Liver (tissue), 3 donors: ENCODE measurements at regions not wholly inside any gene's neighbourhood (a gene's known extent, or its start where the extent isn't known, plus 50 kb on each side); places are given as distances from the start of the nearest gene placed in this dataset.
"Not testable (repeated sequence)": the region's sequence is repeated elsewhere in the genome, so short reads cannot be mapped to it uniquely, and the experiment has no call there.

Source experiments
- EGR1 ChIP-seq, 2 donors: IDR thresholded peaks; 2 replicates each; pipeline ENCODE4 v1.6.1; 2016 to 2018; ENCODE audit warnings: antibody characterized with exemption in 2 of 2, low read depth in 2 of 2
- FOXA1 ChIP-seq: IDR thresholded peaks from 2 replicates; pipeline ENCODE4 v1.6.1; 2016; ENCODE audit warnings: antibody characterized with exemption
- GABPA ChIP-seq, 2 donors: IDR thresholded peaks in 1 of 2; conservative IDR thresholded peaks in 1 of 2; 2 replicates each; pipeline ENCODE4 v1.6.1; 2016; ENCODE audit warnings: antibody characterized with exemption in 2 of 2, mild to moderate bottlenecking in 1 of 2, moderate library complexity in 1 of 2
- JUND ChIP-seq, 2 donors: IDR thresholded peaks; 2 replicates each; pipeline ENCODE4 v1.6.1; 2016; ENCODE audit warnings: antibody characterized with exemption in 2 of 2
- RAD21 ChIP-seq, 2 donors: IDR thresholded peaks; 2 replicates each; pipeline ENCODE4 v1.6.1; 2016; ENCODE audit warnings: antibody characterized with exemption in 2 of 2, mild to moderate bottlenecking in 2 of 2
- SP1 ChIP-seq: IDR thresholded peaks from 2 replicates; pipeline ENCODE4 v1.6.1; 2018; ENCODE audit warnings: antibody characterized with exemption, mild to moderate bottlenecking
- TAF1 ChIP-seq: conservative IDR thresholded peaks from 2 replicates; pipeline ENCODE4 v1.6.1; 2016; ENCODE audit warnings: antibody characterized with exemption, mild to moderate bottlenecking
- YY1 ChIP-seq: IDR thresholded peaks from 2 replicates; pipeline ENCODE4 v1.6.1; 2016; ENCODE audit warnings: antibody characterized with exemption, mild to moderate bottlenecking
- TF ChIP-seq, protein P1 (sequence below): fragments of 150-350 bp; IDR thresholded peaks from 2 replicates; pipeline ENCODE4 v1.5.1; 2017; ENCODE audit warnings: improper control_type of control experiment, low read depth, low read length; ENCODE audit not compliant: missing input control
- TF ChIP-seq, protein P2 (sequence below): IDR thresholded peaks from 2 replicates; pipeline ENCODE4 v1.6.1; 2016; ENCODE audit warnings: antibody characterized with exemption
- TF ChIP-seq, protein P3 (sequence below): IDR thresholded peaks from 2 replicates; pipeline ENCODE4 v1.6.1; 2016; ENCODE audit warnings: antibody characterized with exemption
- TF ChIP-seq, protein P4 (sequence below): IDR thresholded peaks from 2 replicates; pipeline ENCODE4 v1.6.1; 2016; ENCODE audit warnings: antibody characterized with exemption
- TF ChIP-seq, protein P5 (sequence below): IDR thresholded peaks from 2 replicates; pipeline ENCODE4 v1.6.1; 2016; ENCODE audit warnings: antibody characterized with exemption, mild to moderate bottlenecking
- donor health status: healthy.
- donor health status: healthy.

DNA sequence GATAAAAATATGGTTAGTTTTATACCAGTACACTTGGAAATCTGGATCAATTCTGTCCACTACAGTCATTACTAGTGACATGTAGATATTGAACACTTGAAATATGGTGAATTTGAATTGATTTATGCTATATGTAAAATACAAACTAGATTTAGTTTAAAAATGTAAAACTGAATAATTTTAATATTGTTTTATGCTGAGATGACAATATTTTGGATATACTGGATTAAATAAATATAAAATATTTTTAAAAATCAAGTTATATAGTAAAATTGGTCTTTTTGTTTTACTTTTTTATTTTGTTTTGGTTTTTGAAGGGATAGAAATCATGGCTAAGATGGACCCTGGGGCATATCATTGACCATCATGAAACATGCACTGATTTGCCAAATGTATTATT lies 1372.8 kb upstream of the CDH18 start:
- TF ChIP-seq, protein P1, sequence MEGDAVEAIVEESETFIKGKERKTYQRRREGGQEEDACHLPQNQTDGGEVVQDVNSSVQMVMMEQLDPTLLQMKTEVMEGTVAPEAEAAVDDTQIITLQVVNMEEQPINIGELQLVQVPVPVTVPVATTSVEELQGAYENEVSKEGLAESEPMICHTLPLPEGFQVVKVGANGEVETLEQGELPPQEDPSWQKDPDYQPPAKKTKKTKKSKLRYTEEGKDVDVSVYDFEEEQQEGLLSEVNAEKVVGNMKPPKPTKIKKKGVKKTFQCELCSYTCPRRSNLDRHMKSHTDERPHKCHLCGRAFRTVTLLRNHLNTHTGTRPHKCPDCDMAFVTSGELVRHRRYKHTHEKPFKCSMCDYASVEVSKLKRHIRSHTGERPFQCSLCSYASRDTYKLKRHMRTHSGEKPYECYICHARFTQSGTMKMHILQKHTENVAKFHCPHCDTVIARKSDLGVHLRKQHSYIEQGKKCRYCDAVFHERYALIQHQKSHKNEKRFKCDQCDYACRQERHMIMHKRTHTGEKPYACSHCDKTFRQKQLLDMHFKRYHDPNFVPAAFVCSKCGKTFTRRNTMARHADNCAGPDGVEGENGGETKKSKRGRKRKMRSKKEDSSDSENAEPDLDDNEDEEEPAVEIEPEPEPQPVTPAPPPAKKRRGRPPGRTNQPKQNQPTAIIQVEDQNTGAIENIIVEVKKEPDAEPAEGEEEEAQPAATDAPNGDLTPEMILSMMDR = not testable (repeated sequence)
- TF ChIP-seq TAF1; YY1; EGR1 (IDR thresholded peaks at IDR 0.05; ENCODE audit: low read depth in 2 of 2); JUND (IDR thresholded peaks at IDR 0.05); SP1; RAD21 (IDR thresholded peaks at IDR 0.05); GABPA (IDR thresholded peaks at IDR 0.05 in 1 of 2, conservative IDR thresholded peaks at IDR 0.05 in 1 of 2); FOXA1: not testable (repeated sequence)
- TF ChIP-seq, protein P2, sequence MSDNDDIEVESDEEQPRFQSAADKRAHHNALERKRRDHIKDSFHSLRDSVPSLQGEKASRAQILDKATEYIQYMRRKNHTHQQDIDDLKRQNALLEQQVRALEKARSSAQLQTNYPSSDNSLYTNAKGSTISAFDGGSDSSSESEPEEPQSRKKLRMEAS = not testable (repeated sequence)
- TF ChIP-seq, protein P3, sequence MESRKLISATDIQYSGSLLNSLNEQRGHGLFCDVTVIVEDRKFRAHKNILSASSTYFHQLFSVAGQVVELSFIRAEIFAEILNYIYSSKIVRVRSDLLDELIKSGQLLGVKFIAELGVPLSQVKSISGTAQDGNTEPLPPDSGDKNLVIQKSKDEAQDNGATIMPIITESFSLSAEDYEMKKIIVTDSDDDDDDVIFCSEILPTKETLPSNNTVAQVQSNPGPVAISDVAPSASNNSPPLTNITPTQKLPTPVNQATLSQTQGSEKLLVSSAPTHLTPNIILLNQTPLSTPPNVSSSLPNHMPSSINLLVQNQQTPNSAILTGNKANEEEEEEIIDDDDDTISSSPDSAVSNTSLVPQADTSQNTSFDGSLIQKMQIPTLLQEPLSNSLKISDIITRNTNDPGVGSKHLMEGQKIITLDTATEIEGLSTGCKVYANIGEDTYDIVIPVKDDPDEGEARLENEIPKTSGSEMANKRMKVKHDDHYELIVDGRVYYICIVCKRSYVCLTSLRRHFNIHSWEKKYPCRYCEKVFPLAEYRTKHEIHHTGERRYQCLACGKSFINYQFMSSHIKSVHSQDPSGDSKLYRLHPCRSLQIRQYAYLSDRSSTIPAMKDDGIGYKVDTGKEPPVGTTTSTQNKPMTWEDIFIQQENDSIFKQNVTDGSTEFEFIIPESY = not testable (repeated sequence)
- TF ChIP-seq, protein P4, sequence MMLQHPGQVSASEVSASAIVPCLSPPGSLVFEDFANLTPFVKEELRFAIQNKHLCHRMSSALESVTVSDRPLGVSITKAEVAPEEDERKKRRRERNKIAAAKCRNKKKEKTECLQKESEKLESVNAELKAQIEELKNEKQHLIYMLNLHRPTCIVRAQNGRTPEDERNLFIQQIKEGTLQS = not testable (repeated sequence)
- TF ChIP-seq, protein P5, sequence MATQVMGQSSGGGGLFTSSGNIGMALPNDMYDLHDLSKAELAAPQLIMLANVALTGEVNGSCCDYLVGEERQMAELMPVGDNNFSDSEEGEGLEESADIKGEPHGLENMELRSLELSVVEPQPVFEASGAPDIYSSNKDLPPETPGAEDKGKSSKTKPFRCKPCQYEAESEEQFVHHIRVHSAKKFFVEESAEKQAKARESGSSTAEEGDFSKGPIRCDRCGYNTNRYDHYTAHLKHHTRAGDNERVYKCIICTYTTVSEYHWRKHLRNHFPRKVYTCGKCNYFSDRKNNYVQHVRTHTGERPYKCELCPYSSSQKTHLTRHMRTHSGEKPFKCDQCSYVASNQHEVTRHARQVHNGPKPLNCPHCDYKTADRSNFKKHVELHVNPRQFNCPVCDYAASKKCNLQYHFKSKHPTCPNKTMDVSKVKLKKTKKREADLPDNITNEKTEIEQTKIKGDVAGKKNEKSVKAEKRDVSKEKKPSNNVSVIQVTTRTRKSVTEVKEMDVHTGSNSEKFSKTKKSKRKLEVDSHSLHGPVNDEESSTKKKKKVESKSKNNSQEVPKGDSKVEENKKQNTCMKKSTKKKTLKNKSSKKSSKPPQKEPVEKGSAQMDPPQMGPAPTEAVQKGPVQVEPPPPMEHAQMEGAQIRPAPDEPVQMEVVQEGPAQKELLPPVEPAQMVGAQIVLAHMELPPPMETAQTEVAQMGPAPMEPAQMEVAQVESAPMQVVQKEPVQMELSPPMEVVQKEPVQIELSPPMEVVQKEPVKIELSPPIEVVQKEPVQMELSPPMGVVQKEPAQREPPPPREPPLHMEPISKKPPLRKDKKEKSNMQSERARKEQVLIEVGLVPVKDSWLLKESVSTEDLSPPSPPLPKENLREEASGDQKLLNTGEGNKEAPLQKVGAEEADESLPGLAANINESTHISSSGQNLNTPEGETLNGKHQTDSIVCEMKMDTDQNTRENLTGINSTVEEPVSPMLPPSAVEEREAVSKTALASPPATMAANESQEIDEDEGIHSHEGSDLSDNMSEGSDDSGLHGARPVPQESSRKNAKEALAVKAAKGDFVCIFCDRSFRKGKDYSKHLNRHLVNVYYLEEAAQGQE = not testable (repeated sequence)
